LNCAP (cell line): ENCODE measurements at regions not wholly inside any gene's neighbourhood (a gene's known extent, or its start where the extent isn't known, plus 50 kb on each side); places are given as distances from the start of the nearest gene placed in this dataset.

Experiments used
- CTCF ChIP-seq: fragments of 450-650 bp; IDR thresholded peaks from 2 replicates; pipeline ENCODE4 v1.5.1; 2017; ENCODE audit warnings: mild to moderate bottlenecking

GRCh38 chr4:32003548-32003947 is 1283.4 kb downstream of the PCDH7 start:
- TF ChIP-seq CTCF = 0 out of 2 replicates have a peak, but pooled peaks have one; percentile 12

GRCh38 chr4:32010221-32010620 is 1290.1 kb downstream of the PCDH7 start:
- no peak for TF ChIP-seq CTCF

DNA sequence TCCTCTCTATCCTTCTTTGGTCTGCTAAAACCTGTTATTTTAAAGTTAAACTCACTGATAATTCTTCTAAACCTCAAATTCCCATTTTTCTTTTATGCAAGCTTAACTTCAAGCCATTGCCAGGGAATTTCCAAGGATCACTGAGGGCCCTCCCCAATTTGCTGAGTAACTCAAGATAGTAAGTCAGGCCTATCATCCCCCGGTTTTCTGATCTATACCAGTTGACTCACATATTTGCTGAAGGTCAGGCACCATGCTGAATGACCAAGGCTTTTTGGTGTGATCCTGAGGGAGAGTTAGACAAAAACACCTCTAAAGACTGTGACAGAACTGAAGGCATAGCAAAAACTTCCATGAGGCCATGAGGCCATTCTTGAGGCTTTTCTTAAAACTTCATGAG is 1301.9 kb downstream of the PCDH7 start:
- TF ChIP-seq CTCF = no peak

- no peak for TF ChIP-seq CTCF
These were observed 1305.8 kb downstream of the PCDH7 start for GRCh38 chr4:32025851-32026459.

DNA sequence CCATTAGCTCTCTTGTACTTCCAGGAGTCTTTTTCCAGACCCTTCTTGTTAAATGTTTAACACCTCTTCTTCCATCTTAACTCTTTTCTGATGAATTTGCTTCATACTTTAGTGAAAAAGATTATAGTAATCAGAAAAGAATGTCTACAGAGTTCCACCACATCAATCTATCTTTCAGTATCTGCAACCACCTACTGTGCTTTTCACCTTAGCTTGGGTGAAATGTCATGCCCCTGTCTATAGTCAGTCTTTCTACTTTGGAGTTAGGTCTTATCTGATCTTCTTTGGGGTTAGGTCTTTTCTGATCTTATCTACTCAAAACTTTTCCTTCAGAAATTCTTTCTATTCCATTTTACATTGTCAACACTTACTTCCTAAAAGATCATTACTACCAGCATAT is 1310.2 kb downstream of the PCDH7 start:
- TF ChIP-seq CTCF = no peak

DNA sequence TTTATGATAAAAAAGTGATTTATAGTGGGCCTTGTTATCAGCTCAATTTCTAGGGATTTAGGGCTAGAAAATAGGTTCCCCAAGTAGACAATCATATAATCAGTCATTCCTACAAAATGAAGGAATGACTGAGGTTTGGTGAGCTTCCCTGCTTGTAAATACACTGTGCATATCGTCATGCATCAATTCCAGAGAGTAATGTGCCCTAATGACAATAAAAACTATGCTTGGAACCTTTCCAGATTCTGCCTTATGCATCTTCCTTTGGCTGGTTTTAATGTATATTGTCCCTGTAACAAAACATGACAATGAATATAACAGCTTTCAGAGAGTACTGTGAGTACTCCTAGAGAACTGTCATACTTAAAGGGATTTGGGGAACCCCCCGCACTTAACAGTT is 1310.9 kb downstream of the PCDH7 start:
- TF ChIP-seq CTCF = no peak

DNA sequence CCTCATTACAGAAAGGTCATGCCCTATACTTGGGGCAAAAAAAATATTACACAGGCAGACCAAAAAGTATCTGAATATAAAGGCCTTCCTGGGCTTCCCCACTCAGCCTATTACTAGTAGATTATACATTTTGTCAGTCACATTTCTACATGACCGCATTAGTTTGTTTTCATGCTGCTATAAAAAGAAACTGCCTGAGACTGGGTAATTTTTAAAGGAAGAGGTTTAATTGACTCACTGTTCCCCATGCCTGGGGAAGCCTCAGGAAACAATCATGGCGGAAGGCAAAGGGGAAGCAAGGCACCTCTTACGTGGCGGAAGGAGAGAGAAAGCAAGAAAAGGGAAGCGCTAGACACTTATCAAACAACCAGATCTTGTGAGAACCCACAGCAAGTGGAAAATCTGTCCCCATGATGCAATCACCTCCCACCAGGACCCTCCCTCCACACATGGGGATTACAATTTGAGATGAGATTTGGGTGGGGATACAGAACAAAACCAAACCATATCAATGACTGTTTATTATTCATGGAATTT is 1312.0 kb downstream of the PCDH7 start:
- TF ChIP-seq CTCF = no peak

- no peak for TF ChIP-seq CTCF
These were observed 1317.2 kb downstream of the PCDH7 start for GRCh38 chr4:32037399-32037798.
